Upper lobe of left lung (tissue), 6 donors: ENCODE measurements at regions not wholly inside any gene's neighbourhood (a gene's known extent, or its start where the extent isn't known, plus 50 kb on each side); places are given as distances from the start of the nearest gene placed in this dataset.

Experiments used
- ATAC-seq, 2 donors: fragments of 200-7000 bp; cut with Tn5 transposase; one replicate each; pipeline ENCODE4 v1.9.1; 2022; ENCODE audit warnings: mild to moderate bottlenecking in 2 of 2, moderate library complexity in 2 of 2; ENCODE audit not compliant: low FRiP score in 2 of 2
- DNase-seq, 2 donors: peaks; one replicate each; pipeline ENCODE4 v3.0.0-alpha.2; 2019 to 2020
- H3K27ac ChIP-seq, 4 donors: fragments of 200-600 bp; sonication (generic); one replicate each; pipeline ENCODE4 v1.5.1; 2016 to 2019
- H3K27me3 ChIP-seq, 4 donors: fragments of 200-600 bp; sonication (generic); one replicate each; pipeline ENCODE4 v1.5.1; 2017 to 2019
- H3K36me3 ChIP-seq, 4 donors: fragments of 200-600 bp; sonication (generic); one replicate each; pipeline ENCODE4 v1.5.1; 2016 to 2019
- H3K4me1 ChIP-seq, 4 donors: fragments of 200-600 bp; sonication (generic); one replicate each; pipeline ENCODE4 v1.5.1; 2018 to 2019
- H3K4me3 ChIP-seq, 4 donors: fragments of 200-600 bp; sonication (generic); one replicate each; pipeline ENCODE4 v1.5.1; 2017 to 2019; ENCODE audit warnings: mild to moderate bottlenecking in 2 of 4, moderate library complexity in 1 of 4
- H3K9me3 ChIP-seq, 4 donors: fragments of 200-600 bp; sonication (generic); one replicate each; pipeline ENCODE4 v1.5.1; 2018 to 2019
- EP300 ChIP-seq, 4 donors: sonication (generic); formaldehyde crosslinking; IDR thresholded peaks; one replicate each; pipeline ENCODE4 v1.5.1; 2017; ENCODE audit warnings: antibody characterized with exemption in 4 of 4, control low read depth in 2 of 4
- POLR2A ChIP-seq, 4 donors: fragments of 450-650 bp; IDR thresholded peaks; one replicate each; pipeline ENCODE4 v1.5.1; 2016 to 2017; ENCODE audit warnings: antibody characterized with exemption in 4 of 4, mild to moderate bottlenecking in 2 of 4
- POLR2AphosphoS5 ChIP-seq, 2 donors: sonication (generic); formaldehyde crosslinking; IDR thresholded peaks; one replicate each; pipeline ENCODE4 v1.5.1; 2017; ENCODE audit warnings: antibody characterized with exemption in 2 of 2
- WGBS, 2 donors: methylation state at CpG; one replicate each; pipeline ENCODE4 v1.1.5; 2017 to 2018; 5-methylcytosine and 5-hydroxymethylcytosine counted together
- TF ChIP-seq, protein P1 (sequence below), 6 experiments: fragments of 450-650 bp in 4 of 6; fragments of 200-600 bp in 2 of 6; sonication (generic) in 2 of 6; IDR thresholded peaks; one replicate each; pipeline ENCODE4 v1.5.1; 2016 to 2019; ENCODE audit warnings: antibody characterized with exemption in 6 of 6
- donor health status: DM: no; HTN: no; CAD: no; lungs with moderate emphysema.
- donor health status: DM: no; HTN: yes; CAD: no; lungs with severe emphysema.

DNA sequence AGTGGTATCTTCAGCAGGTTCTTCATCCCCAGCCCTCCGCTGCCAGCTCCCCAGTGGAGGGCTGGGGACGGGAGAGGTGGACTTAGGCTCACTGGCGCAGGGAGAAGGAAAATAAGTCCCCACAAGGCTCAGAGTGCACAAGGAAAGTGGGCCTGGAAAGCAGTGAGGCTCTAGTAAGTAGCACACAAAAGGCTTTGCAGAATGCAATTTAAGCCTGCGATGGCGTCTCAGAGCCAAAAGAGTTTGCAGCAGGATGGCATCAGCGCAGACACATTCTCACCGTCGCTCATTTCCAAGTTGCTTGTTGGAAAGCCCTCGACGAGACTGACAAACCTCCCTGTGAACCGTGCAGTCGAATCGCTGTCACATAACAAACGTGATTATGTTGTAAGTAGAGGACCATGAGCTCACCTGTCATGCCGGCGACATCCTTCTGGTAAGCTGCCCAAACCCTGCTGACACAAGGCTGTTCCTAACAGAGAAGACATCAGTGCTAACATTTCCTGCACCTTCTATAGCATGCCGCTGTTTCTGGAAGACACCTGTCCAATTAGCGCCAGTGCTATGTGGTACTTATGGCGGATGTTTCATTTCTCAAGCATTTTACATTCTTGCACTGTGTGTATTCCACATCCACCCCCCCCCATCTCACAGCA is 98.3 kb upstream of the NPVF start:
- Histone ChIP-seq H3K36me3 (no peaks in the 10 kb centered on the region), H3K4me3 (no peak overlapping the region), H3K4me1 (no peaks in the 10 kb centered on the region), H3K27ac (no peak overlapping the region), H3K27me3 (no peaks in the 10 kb centered on the region), H3K9me3 (no peaks in the 10 kb centered on the region)
- DNase-seq (no peak), ATAC-seq (no peak)
- 95 to 98% methylated on average over 19 of the region's 19 CpGs for WGBS, 2 donors
- no peak for TF ChIP-seq EP300 (IDR thresholded peaks at IDR 0.05)
- TF ChIP-seq, protein P1, sequence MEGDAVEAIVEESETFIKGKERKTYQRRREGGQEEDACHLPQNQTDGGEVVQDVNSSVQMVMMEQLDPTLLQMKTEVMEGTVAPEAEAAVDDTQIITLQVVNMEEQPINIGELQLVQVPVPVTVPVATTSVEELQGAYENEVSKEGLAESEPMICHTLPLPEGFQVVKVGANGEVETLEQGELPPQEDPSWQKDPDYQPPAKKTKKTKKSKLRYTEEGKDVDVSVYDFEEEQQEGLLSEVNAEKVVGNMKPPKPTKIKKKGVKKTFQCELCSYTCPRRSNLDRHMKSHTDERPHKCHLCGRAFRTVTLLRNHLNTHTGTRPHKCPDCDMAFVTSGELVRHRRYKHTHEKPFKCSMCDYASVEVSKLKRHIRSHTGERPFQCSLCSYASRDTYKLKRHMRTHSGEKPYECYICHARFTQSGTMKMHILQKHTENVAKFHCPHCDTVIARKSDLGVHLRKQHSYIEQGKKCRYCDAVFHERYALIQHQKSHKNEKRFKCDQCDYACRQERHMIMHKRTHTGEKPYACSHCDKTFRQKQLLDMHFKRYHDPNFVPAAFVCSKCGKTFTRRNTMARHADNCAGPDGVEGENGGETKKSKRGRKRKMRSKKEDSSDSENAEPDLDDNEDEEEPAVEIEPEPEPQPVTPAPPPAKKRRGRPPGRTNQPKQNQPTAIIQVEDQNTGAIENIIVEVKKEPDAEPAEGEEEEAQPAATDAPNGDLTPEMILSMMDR (IDR thresholded peaks at IDR 0.05) = no peak
- no peak for TF ChIP-seq POLR2A (IDR thresholded peaks at IDR 0.05)
- no peak for TF ChIP-seq POLR2AphosphoS5 (IDR thresholded peaks at IDR 0.05)

DNA sequence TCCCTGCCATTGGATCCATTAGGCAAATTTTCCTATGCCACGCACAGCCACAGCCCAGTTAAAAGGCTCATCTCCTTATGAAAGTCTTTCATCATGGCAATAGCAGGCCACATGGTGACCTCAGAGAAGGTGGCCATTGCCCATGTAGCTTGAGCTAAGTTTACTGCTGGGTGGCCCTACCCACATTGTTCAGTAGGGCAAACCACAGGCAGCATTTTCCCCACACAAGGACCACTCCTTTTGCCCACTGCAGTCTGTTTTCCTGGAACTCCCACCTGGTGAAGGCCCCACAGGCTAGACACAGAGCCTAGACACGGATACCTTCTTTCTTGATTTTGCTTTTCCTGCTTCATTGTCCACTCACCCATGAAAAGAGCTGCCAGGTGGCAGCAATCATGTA is 101.5 kb upstream of the NPVF start:
- Histone ChIP-seq H3K4me1 (no peaks in the 10 kb centered on the region), H3K9me3 (no peaks in the 10 kb centered on the region), H3K4me3 (no peak overlapping the region), H3K27me3 (no peaks in the 10 kb centered on the region), H3K36me3 (no peaks in the 10 kb centered on the region), H3K27ac (no peak overlapping the region)
- no peak for ATAC-seq
- 86% methylated on average over 2 of the region's 2 CpGs for WGBS, 2 donors
- TF ChIP-seq, protein P1 (IDR thresholded peaks at IDR 0.05) = no peak
- TF ChIP-seq EP300 (IDR thresholded peaks at IDR 0.05) (no peak), POLR2A (IDR thresholded peaks at IDR 0.05) (no peak)
- no peak for DNase-seq

DNA sequence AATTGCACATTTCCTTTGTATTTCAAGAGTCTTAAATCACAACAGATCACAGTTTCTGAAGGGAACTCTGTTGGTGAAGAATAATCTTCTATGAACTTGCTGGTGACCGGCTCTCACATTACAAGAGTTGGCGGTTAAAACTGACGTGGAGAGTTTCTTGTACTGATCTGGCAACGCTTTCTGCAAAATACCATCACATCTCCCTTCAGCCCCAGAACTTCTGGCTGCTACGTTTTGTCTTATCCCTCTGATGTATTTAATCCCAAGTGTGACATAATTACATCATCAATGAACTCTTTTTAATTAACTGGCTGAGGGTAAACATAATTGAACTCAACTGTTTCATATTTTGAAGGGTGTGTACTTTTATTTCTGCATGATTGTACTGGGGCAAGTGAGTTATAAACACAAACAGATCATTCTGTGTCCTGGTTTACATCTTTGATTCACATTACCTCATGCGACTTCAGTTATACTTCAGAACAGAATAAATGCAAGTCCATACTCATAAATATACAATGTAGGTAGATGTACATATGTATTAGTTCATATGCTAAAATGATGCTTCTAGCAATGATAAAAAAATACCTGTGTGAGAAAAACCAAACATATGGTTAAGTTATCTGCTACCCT is 105.1 kb upstream of the NPVF start:
- H3K27ac ChIP-seq = no peak overlapping the region
- WGBS, 2 donors = 86 to 89% methylated on average over 6 of the region's 6 CpGs
- ATAC-seq = no peak

DNA sequence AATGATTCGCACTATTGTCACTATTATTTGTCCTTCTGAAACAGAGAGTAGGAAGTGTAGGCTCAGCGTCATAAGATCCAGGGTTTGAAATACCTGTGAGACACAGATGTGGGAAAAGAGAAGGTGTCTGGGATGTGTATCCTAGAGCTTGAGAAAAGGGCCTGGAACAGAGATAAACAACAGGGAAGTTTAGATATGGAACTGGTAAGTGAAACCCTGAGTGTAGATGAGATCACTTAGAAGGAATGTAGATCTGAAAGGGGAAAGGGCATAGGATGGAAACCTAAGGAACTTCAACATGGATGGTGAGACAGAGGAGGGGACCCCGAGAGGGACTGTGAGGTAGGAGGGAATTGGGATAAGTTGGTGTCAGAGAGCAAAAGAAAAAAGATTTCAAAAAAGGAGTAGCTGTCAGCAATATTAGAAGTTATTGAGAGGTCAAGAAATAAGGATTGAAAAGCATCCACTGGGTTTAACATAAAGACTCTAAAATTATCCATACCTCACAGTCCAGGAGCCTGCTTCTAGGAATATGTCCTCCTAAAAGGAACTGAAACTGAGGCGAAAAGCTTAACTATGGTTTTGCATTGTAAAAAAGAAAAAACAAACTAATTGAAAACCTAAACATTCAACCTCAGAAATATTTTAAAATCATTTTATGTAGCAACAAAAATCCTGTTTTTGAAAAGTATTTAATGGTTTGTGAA is 119.2 kb upstream of the NPVF start:
- H3K4me3 ChIP-seq = no peak overlapping the region
- no peak overlapping the region for H3K27ac ChIP-seq
- H3K27me3 ChIP-seq = no peaks in the 10 kb centered on the region
- H3K4me1 ChIP-seq = no peaks in the 10 kb centered on the region
- 60 to 63% methylated on average over 4 of the region's 4 CpGs for WGBS, 2 donors
- ATAC-seq = no peak
- no peak for DNase-seq
- TF ChIP-seq, protein P1 (IDR thresholded peaks at IDR 0.05) = no peak
- TF ChIP-seq POLR2AphosphoS5 (IDR thresholded peaks at IDR 0.05) (no peak), POLR2A (IDR thresholded peaks at IDR 0.05) (no peak), EP300 (IDR thresholded peaks at IDR 0.05) (no peak)
- no peaks in the 10 kb centered on the region for H3K36me3 ChIP-seq
- H3K9me3 ChIP-seq = no peaks in the 10 kb centered on the region

More for the DNA sequence above, 105.1 kb upstream of the NPVF start:
- TF ChIP-seq EP300 (IDR thresholded peaks at IDR 0.05) (no peak), POLR2A (IDR thresholded peaks at IDR 0.05) (no peak), POLR2AphosphoS5 (IDR thresholded peaks at IDR 0.05) (no peak)
- TF ChIP-seq, protein P1 (IDR thresholded peaks at IDR 0.05) = no peak
- no peak for DNase-seq
- Histone ChIP-seq H3K4me1 (no peaks in the 10 kb centered on the region), H3K36me3 (no peaks in the 10 kb centered on the region), H3K4me3 (no peak overlapping the region), H3K9me3 (no peaks in the 10 kb centered on the region), H3K27me3 (no peaks in the 10 kb centered on the region)
